Stimulated activated CD8-positive, alpha-beta memory T cell treated with anti-CD3 and anti-CD28 coated beads, Interleukin-15, amount 100 ng/mL, for 48 hours (primary cell): ENCODE measurements at regions not wholly inside any gene's neighbourhood (a gene's known extent, or its start where the extent isn't known, plus 50 kb on each side); places are given as distances from the start of the nearest gene placed in this dataset.
"Not testable (repeated sequence)": the region's sequence is repeated elsewhere in the genome, so short reads cannot be mapped to it uniquely, and the experiment has no call there.

Source experiments
- DNase-seq, 2 donors: peaks; one replicate each; pipeline ENCODE4 v3.0.0-alpha.2; 2020; ENCODE audit warnings: low read depth in 2 of 2

GRCh38 chr1:88623101-88623500 lies 61.0 kb upstream of the PKN2 start:
- DNase-seq: not testable (repeated sequence)
